K562 (cell line): ENCODE measurements at regions not wholly inside any gene's neighbourhood (a gene's known extent, or its start where the extent isn't known, plus 50 kb on each side); places are given as distances from the start of the nearest gene placed in this dataset.

Experiments
- ADNP ChIP-seq: fragments of 200-800 bp; sonication (Bioruptor generic); IDR thresholded peaks from 2 replicates; pipeline ENCODE4 v1.6.1; 2016; ENCODE audit warnings: missing genetic modification characterization, missing compliant biosample characterization
- CCNT2 ChIP-seq: IDR thresholded peaks from 2 replicates; pipeline ENCODE4 v1.6.1; 2011; ENCODE audit warnings: borderline replicate concordance, low read depth, mild to moderate bottlenecking, moderate library complexity, mixed read lengths, low read length; ENCODE audit not compliant: insufficient read length; ENCODE audit errors: extremely low read depth
- DNMT1 ChIP-seq: fragments of 450-650 bp; IDR thresholded peaks from 2 replicates; pipeline ENCODE4 v1.6.1; 2016; ENCODE audit warnings: antibody characterized with exemption, mild to moderate bottlenecking
- EP300 ChIP-seq: IDR thresholded peaks from 2 replicates; pipeline ENCODE4 v1.6.1; 2012; ENCODE audit warnings: low read length, improper control_type of control experiment
- FOXA1 ChIP-seq: fragments of 450-650 bp; IDR thresholded peaks from 2 replicates; pipeline ENCODE4 v1.6.1; 2016; ENCODE audit warnings: mild to moderate bottlenecking, borderline replicate concordance
- FOXP1 ChIP-seq: sonication (generic); formaldehyde crosslinking; IDR thresholded peaks from 2 replicates; pipeline ENCODE4 v1.8.0; 2022; ENCODE audit warnings: mild to moderate bottlenecking, missing genetic modification reagents
- FUS ChIP-seq: fragments of 200-400 bp; formaldehyde crosslinking; optimal IDR thresholded peaks from 2 replicates; pipeline ENCODE3; 2017; ENCODE audit warnings: low read depth, low read length
- HCFC1 ChIP-seq: IDR thresholded peaks from 2 replicates; pipeline ENCODE4 v1.6.1; 2012; ENCODE audit warnings: low read depth, low read length, improper control_type of control experiment
- HDAC2 ChIP-seq: fragments of 450-650 bp; IDR thresholded peaks from 2 replicates; pipeline ENCODE4 v1.6.1; 2016; ENCODE audit warnings: mild to moderate bottlenecking
- HSF4 ChIP-seq: fragments of 250-450 bp; sonication (Bioruptor Pico); IDR thresholded peaks from 2 replicates; pipeline ENCODE4 v2.1.2; 2022; ENCODE audit warnings: mild to moderate bottlenecking, moderate library complexity, borderline replicate concordance
- KDM2B ChIP-seq: fragments of 250-450 bp; sonication (Bioruptor Pico); IDR thresholded peaks from 2 replicates; pipeline ENCODE4 v1.8.0; 2021; ENCODE audit warnings: mild to moderate bottlenecking, moderate library complexity
- MAZ ChIP-seq, 2 experiments: fragments of 450-650 bp in 1 of 2; sonication (generic) in 1 of 2; formaldehyde crosslinking; IDR thresholded peaks in 1 of 2; conservative IDR thresholded peaks in 1 of 2; 2 replicates each; pipeline versions ENCODE4 v1.4.0 to v1.5.0; 2020; ENCODE audit warnings: mild to moderate bottlenecking in 1 of 2, missing genetic modification reagents in 1 of 2
- MCM5 ChIP-seq: fragments of 450-650 bp; IDR thresholded peaks from 2 replicates; pipeline ENCODE4 v1.6.1; 2016; ENCODE audit warnings: low read depth
- NEUROD1 ChIP-seq: fragments of 150-350 bp; IDR thresholded peaks from 2 replicates; pipeline ENCODE4 v1.6.1; 2014; ENCODE audit warnings: borderline replicate concordance, low read length, low read depth; ENCODE audit not compliant: partially characterized antibody
- RB1 ChIP-seq: fragments of 450-650 bp; IDR thresholded peaks from 2 replicates; pipeline ENCODE4 v1.6.1; 2017; ENCODE audit warnings: low read depth, mild to moderate bottlenecking
- RCOR1 ChIP-seq, 2 experiments: IDR thresholded peaks; 2 replicates each; pipeline ENCODE4 v1.6.1; 2012; ENCODE audit warnings: low read depth in 2 of 2, low read length in 2 of 2, borderline replicate concordance in 1 of 2, improper control_type of control experiment in 1 of 2
- RNF2 ChIP-seq: sonication (generic); IDR thresholded peaks from 2 replicates; pipeline ENCODE4 v1.6.1; 2016
- SLC30A9 ChIP-seq: fragments of 250-450 bp; sonication (Bioruptor Pico); IDR thresholded peaks from 2 replicates; pipeline ENCODE4 v1.8.0; 2022; ENCODE audit warnings: mild to moderate bottlenecking, moderate library complexity
- SMAD4 ChIP-seq: fragments of 250-450 bp; sonication (Bioruptor Pico); conservative IDR thresholded peaks from 2 replicates; pipeline ENCODE4 v1.8.0; 2021; ENCODE audit warnings: inconsistent platforms, mild to moderate bottlenecking, moderate library complexity
- SMARCA4 ChIP-seq: fragments of 450-650 bp; IDR thresholded peaks from 2 replicates; pipeline ENCODE4 v1.6.1; 2016
- SRF ChIP-seq, 2 experiments: fragments of 250-450, 450-650 bp in 1 of 2; sonication (Bioruptor Pico) in 1 of 2; sonication (generic) in 1 of 2; formaldehyde crosslinking; IDR thresholded peaks; 2 replicates each; pipeline versions ENCODE4 v1.5.0 to v1.5.1; 2020 to 2022; ENCODE audit warnings: mild to moderate bottlenecking in 1 of 2, missing genetic modification reagents in 1 of 2
- TEAD2 ChIP-seq: fragments of 450-650 bp; IDR thresholded peaks from 2 replicates; pipeline ENCODE4 v1.6.1; 2016; ENCODE audit warnings: missing genetic modification characterization, control low read depth, missing compliant biosample characterization
- ZBTB11 ChIP-seq, 3 experiments: fragments of 200-800 bp in 1 of 3; fragments of 250-450 bp in 1 of 3; fragments of 450-650 bp in 1 of 3; sonication (Bioruptor Pico) in 1 of 3; sonication (Bioruptor generic) in 1 of 3; formaldehyde crosslinking in 1 of 3; IDR thresholded peaks; 2 replicates each; pipeline versions ENCODE4 v1.6.1 to v1.8.0; 2016 to 2022; ENCODE audit warnings: mild to moderate bottlenecking in 2 of 3, missing genetic modification characterization in 2 of 3, missing compliant biosample characterization in 1 of 3, moderate library complexity in 1 of 3
- ZNF217 ChIP-seq: sonication (generic); formaldehyde crosslinking; IDR thresholded peaks from 2 replicates; pipeline ENCODE4 v1.8.0; 2022; ENCODE audit warnings: mild to moderate bottlenecking, missing genetic modification reagents
- ZNF274 ChIP-seq: IDR thresholded peaks from 2 replicates; pipeline ENCODE4 v1.6.1; 2011; ENCODE audit warnings: low read depth, mild to moderate bottlenecking, low read length, moderate library complexity, borderline replicate concordance
- TF ChIP-seq, protein P1 (sequence below): sonication (generic); formaldehyde crosslinking; IDR thresholded peaks from 2 replicates; pipeline ENCODE4 v1.8.1; 2023; ENCODE audit warnings: mild to moderate bottlenecking, missing genetic modification reagents, moderate library complexity
- TF ChIP-seq, protein P2 (sequence below): fragments of 250-450 bp; sonication (Bioruptor Pico); IDR thresholded peaks from 2 replicates; pipeline ENCODE4 v1.8.0; 2022; ENCODE audit warnings: moderate library complexity, mild to moderate bottlenecking, inconsistent platforms

GRCh38 chr11:10379022-10379421 lies 74.1 kb downstream of the ADM start (continued):
- TF ChIP-seq FUS (no peak), FOXP1 (CRISPR knock-in tag) (no peak), DNMT1 (no peak), KDM2B (CRISPR knock-in tag) (no peak), RB1 (no peak), FOXA1 (no peak), RNF2 (no peak), MAZ (CRISPR knock-in tag; conservative IDR thresholded peaks at IDR 0.05 in 1 of 2, IDR thresholded peaks at IDR 0.05 in 1 of 2) (peak in 1 of 2 experiments; percentile 44; a peak in 1 of 4 replicates), HDAC2 (peak; percentile 55; the same call in 1 of the 2 replicates), MCM5 (no peak), HCFC1 (no peak), ZNF274 (no peak), RCOR1 (IDR thresholded peaks at IDR 0.05; ENCODE audit: borderline replicate concordance in 1 of 2, low read depth in 2 of 2, low read length in 2 of 2) (peak in 1 of 2 experiments; percentile 50; a peak in 1 of 4 replicates), SMAD4 (CRISPR knock-in tag) (0 out of 2 replicates have a peak, but pooled peaks have one; percentile 35), ZBTB11 (CRISPR knock-in tag; IDR thresholded peaks at IDR 0.05) (peak in 1 of 3 experiments; percentile 33; a peak in 1 of 6 replicates), ADNP (no peak), NEUROD1 (no peak), TEAD2 (0 out of 2 replicates have a peak, but pooled peaks have one; percentile 26), ZNF217 (CRISPR knock-in tag) (no peak), CCNT2 (no peak), SRF (CRISPR knock-in tag; IDR thresholded peaks at IDR 0.05) (0 out of 4 replicates have a peak, but pooled peaks of 1 of the 2 experiments have one; percentile 27), HSF4 (no peak), SLC30A9 (CRISPR knock-in tag) (no peak), EP300 (no peak), SMARCA4 (no peak)
- TF ChIP-seq, protein P1, sequence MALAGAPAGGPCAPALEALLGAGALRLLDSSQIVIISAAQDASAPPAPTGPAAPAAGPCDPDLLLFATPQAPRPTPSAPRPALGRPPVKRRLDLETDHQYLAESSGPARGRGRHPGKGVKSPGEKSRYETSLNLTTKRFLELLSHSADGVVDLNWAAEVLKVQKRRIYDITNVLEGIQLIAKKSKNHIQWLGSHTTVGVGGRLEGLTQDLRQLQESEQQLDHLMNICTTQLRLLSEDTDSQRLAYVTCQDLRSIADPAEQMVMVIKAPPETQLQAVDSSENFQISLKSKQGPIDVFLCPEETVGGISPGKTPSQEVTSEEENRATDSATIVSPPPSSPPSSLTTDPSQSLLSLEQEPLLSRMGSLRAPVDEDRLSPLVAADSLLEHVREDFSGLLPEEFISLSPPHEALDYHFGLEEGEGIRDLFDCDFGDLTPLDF, result no peak
- TF ChIP-seq, protein P2, sequence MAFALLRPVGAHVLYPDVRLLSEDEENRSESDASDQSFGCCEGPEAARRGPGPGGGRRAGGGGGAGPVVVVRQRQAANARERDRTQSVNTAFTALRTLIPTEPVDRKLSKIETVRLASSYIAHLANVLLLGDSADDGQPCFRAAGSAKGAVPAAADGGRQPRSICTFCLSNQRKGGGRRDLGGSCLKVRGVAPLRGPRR (CRISPR knock-in tag), result no peak
